Neural crest cell (in vitro differentiated cells): ENCODE measurements at regions not wholly inside any gene's neighbourhood (a gene's known extent, or its start where the extent isn't known, plus 50 kb on each side); places are given as distances from the start of the nearest gene placed in this dataset.
"Not testable (repeated sequence)": the region's sequence is repeated elsewhere in the genome, so short reads cannot be mapped to it uniquely, and the experiment has no call there.

Source experiments
- DNase-seq: peaks from one replicate; pipeline ENCODE4 v3.0.0; 2021; ENCODE audit warnings: low read depth, mixed read lengths, low spot score
- H3K27ac Mint-ChIP-seq: one replicate; pipeline ENCODE4 v1.8.0; 2021; ENCODE audit warnings: mild to moderate bottlenecking, mixed read lengths; ENCODE audit not compliant: unreplicated experiment
- H3K27me3 Mint-ChIP-seq: 2 replicates; pipeline ENCODE4 v1.8.0; 2021; ENCODE audit warnings: low read depth, mild to moderate bottlenecking, mixed read lengths
- H3K36me3 Mint-ChIP-seq: 2 replicates; pipeline ENCODE4 v1.8.0; 2021; ENCODE audit warnings: low read depth, mild to moderate bottlenecking, mixed read lengths
- H3K4me1 Mint-ChIP-seq: 2 replicates; pipeline ENCODE4 v1.8.0; 2021; ENCODE audit warnings: mixed read lengths
- H3K4me3 Mint-ChIP-seq: one replicate; pipeline ENCODE4 v1.8.0; 2021; ENCODE audit warnings: mild to moderate bottlenecking, mixed read lengths
- H3K9me3 Mint-ChIP-seq: 2 replicates; pipeline ENCODE4 v1.8.0; 2021; ENCODE audit warnings: mixed read lengths
- CTCF ChIP-seq: fragments of 200-600 bp; sonication (generic); conservative IDR thresholded peaks from 2 replicates; pipeline ENCODE4 v1.5.0; 2021; ENCODE audit warnings: antibody characterized with exemption, mild to moderate bottlenecking

DNA sequence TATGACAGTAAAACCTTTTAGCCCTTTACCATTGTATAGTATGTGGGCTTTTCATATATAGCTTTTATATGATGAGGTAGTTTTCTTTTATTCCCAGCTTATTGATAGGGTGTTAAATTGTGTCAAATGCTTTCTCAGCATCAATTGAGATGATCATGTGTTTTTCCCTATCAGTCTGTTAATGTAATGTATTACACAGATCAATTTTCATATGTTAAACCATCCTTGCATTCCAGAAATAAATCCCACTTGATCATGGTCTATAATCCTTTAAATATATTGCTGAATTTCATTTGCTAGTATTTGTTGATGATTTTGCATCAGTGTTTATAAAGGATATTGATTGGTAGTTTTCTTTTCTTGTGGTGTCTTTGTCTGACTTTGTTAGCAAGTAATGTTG is 603.9 kb downstream of the TRHDE start:
- H3K36me3 Mint-ChIP-seq = peaks cover 9% of the 10 kb centered on the region
- H3K4me3 Mint-ChIP-seq = no peak overlapping the region
- DNase-seq = no peak
- peaks cover 11% of the 10 kb centered on the region for H3K9me3 Mint-ChIP-seq
- TF ChIP-seq CTCF = no peak
- peaks cover 8% of the 10 kb centered on the region for H3K4me1 Mint-ChIP-seq
- no peaks in the 10 kb centered on the region for H3K27me3 Mint-ChIP-seq
- no peak overlapping the region for H3K27ac Mint-ChIP-seq

DNA sequence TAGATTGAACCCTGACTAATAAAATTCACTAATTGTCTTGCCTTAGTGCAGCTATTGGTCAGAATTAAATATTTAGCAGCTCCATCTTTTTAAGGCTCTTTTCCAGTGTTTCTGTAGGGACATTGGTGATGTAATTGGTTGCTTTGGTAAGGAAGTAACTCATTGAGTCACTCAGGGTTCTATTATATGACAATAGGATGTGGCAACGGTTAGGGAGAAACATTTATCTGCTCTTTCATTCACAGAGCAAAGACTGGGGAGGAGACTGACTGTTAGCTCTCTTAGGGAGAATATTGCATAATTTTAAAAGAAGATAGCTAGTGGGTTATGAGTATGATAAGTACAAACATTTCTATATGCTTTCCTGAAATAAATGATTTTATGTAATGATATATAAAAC is 616.5 kb downstream of the TRHDE start:
- H3K4me3 Mint-ChIP-seq = no peak overlapping the region
- no peaks in the 10 kb centered on the region for H3K9me3 Mint-ChIP-seq
- no peak overlapping the region for H3K27ac Mint-ChIP-seq
- H3K4me1 Mint-ChIP-seq = peaks cover 23% of the 10 kb centered on the region
- TF ChIP-seq CTCF = no peak
- no peaks in the 10 kb centered on the region for H3K36me3 Mint-ChIP-seq
- DNase-seq = no peak
- no peaks in the 10 kb centered on the region for H3K27me3 Mint-ChIP-seq

DNA sequence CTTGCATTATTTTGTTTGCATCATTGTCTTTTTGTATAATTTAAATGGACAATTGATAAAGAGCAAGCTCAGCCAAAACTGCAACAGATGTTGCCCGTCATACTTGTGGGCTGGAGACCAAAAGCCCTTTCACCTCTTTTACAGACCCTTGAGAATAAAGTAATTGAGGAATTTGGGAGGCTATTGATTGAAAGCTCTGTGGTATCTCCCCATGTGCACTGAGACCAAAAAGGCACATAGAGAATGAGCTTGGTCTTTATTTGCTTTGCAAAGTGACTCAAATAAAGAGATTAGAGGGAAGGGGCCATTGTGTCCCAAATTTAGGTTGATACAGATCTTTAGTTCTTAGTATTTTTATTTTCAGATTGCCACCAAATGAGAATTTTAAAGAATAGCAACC is 617.6 kb downstream of the TRHDE start:
- no peaks in the 10 kb centered on the region for H3K27me3 Mint-ChIP-seq
- H3K27ac Mint-ChIP-seq = no peak overlapping the region
- no peak for DNase-seq
- peak overlapping the region; percentile 25 for H3K4me3 Mint-ChIP-seq
- no peak for TF ChIP-seq CTCF
- no peaks in the 10 kb centered on the region for H3K9me3 Mint-ChIP-seq
- no peaks in the 10 kb centered on the region for H3K36me3 Mint-ChIP-seq
- H3K4me1 Mint-ChIP-seq = peaks cover 23% of the 10 kb centered on the region

DNA sequence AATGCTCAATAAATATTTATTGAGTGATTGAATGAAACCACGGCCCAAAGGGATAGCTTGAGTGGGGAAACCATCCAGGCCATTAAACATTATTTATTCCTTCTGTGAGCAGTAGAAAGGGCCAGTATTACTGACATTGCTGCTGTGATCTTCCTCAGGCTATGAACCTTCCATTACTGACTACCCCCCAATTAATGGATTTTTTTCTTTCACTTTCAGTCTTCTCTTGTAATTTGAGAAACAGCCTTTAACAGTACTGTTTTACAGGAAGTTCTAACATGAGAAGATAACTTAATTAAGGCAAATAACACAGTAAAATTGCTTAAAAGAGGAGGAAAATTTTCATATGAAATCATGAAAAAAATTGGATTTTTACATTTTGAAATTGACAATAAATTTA is 629.5 kb downstream of the TRHDE start:
- Mint-ChIP-seq H3K27me3 (no peaks in the 10 kb centered on the region), H3K4me3 (no peak overlapping the region), H3K36me3 (no peaks in the 10 kb centered on the region), H3K9me3 (no peaks in the 10 kb centered on the region), H3K27ac (no peak overlapping the region), H3K4me1 (no peaks in the 10 kb centered on the region)
- TF ChIP-seq CTCF = no peak
- no peak for DNase-seq

- no peaks in the 10 kb centered on the region for H3K36me3 Mint-ChIP-seq
- DNase-seq = no peak
- TF ChIP-seq CTCF = no peak
- no peaks in the 10 kb centered on the region for H3K4me1 Mint-ChIP-seq
- H3K27ac Mint-ChIP-seq = no peak overlapping the region
- H3K27me3 Mint-ChIP-seq = no peaks in the 10 kb centered on the region
- no peaks in the 10 kb centered on the region for H3K9me3 Mint-ChIP-seq
- H3K4me3 Mint-ChIP-seq = no peak overlapping the region
Observed at GRCh38 chr12:72925716-72926115, 653.5 kb downstream of the TRHDE start.

- H3K27me3 Mint-ChIP-seq, H3K36me3 Mint-ChIP-seq, H3K4me3 Mint-ChIP-seq, DNase-seq, H3K27ac Mint-ChIP-seq, H3K4me1 Mint-ChIP-seq: not testable (repeated sequence)
- H3K9me3 Mint-ChIP-seq = peaks cover 15% of the 10 kb centered on the region
Observed at GRCh38 chr12:72931838-72932237, 659.7 kb downstream of the TRHDE start.
